ENCODE measurements at regions not wholly inside any gene's neighbourhood (a gene's known extent, or its start where the extent isn't known, plus 50 kb on each side); places are given as distances from the start of the nearest gene placed in this dataset.

GRCh38 chr6:8829296-8829695 is 394.0 kb upstream of the SLC35B3 start:
- TF ChIP-seq CTCF (IDR thresholded peaks at IDR 0.05 in 4 of 5, conservative IDR thresholded peaks at IDR 0.05 in 1 of 5) = no peak
- no peak for TF ChIP-seq POLR2A (IDR thresholded peaks at IDR 0.05)

Data from gastrocnemius medialis (tissue), 4 donors.